Esophagus squamous epithelium (tissue), 4 donors: ENCODE measurements at regions not wholly inside any gene's neighbourhood (a gene's known extent, or its start where the extent isn't known, plus 50 kb on each side); places are given as distances from the start of the nearest gene placed in this dataset.
"Not testable (repeated sequence)": the region's sequence is repeated elsewhere in the genome, so short reads cannot be mapped to it uniquely, and the experiment has no call there.

Source experiments
- CTCF ChIP-seq, 6 experiments: fragments of 450-650 bp in 4 of 6; fragments of 200-600 bp in 2 of 6; sonication (generic) in 2 of 6; IDR thresholded peaks; one replicate each; pipeline ENCODE4 v1.5.1; 2016 to 2019; ENCODE audit warnings: antibody characterized with exemption in 6 of 6, mild to moderate bottlenecking in 4 of 6, moderate library complexity in 4 of 6
- POLR2A ChIP-seq, 4 donors: fragments of 450-650 bp; IDR thresholded peaks; one replicate each; pipeline ENCODE4 v1.6.1; 2017; ENCODE audit warnings: antibody characterized with exemption in 4 of 4, mild to moderate bottlenecking in 4 of 4, moderate library complexity in 3 of 4

GRCh38 chr5:19142713-19143414 lies 845.1 kb downstream of the CDH18 start:
- TF ChIP-seq CTCF, POLR2A (IDR thresholded peaks at IDR 0.05): not testable (repeated sequence)
